ENCODE measurements at regions not wholly inside any gene's neighbourhood (a gene's known extent, or its start where the extent isn't known, plus 50 kb on each side); places are given as distances from the start of the nearest gene placed in this dataset.
A peak's percentile ranks its signal among the peaks of the same experiment; 100 is the strongest.

- TF ChIP-seq ZSCAN18 (CRISPR knock-in tag; IDR thresholded peaks at IDR 0.05): no peak
Observed at GRCh38 chr3:146781606-146782005, 176.5 kb upstream of the PLSCR5 start (continued).

- ATAC-seq (peak; percentile 79), DNase-seq (ENCODE audit: low spot score) (no peak)
- ChIA-PET POLR2A (no interaction called here), CTCF (no interaction called here)
- peaks cover 83% of the 10 kb centered on the region for H3K27me3 Mint-ChIP-seq (ENCODE audit: low read depth)
- H3K36me3 Mint-ChIP-seq: no peaks in the 10 kb centered on the region
- TF ChIP-seq ATF3 (CRISPR knock-in tag; conservative IDR thresholded peaks at IDR 0.05) (no peak), IRF1 (CRISPR knock-in tag; IDR thresholded peaks at IDR 0.05) (no peak), SP1 (CRISPR knock-in tag; conservative IDR thresholded peaks at IDR 0.05) (0 out of 2 replicates have a peak, but pooled peaks have one; percentile 34), TCF7 (CRISPR knock-in tag; IDR thresholded peaks at IDR 0.05; ENCODE audit: low read depth) (no peak), ZNF281 (CRISPR knock-in tag; IDR thresholded peaks at IDR 0.05) (no peak), ETV6 (CRISPR knock-in tag; IDR thresholded peaks at IDR 0.05) (no peak), ATF2 (CRISPR knock-in tag; IDR thresholded peaks at IDR 0.05; ENCODE audit: borderline replicate concordance, low read depth) (no peak), IRF2 (CRISPR knock-in tag; IDR thresholded peaks at IDR 0.05; ENCODE audit: borderline replicate concordance, low read depth) (no peak), NFE2L1 (CRISPR knock-in tag; IDR thresholded peaks at IDR 0.05) (peak; percentile 95), ERG (CRISPR knock-in tag; IDR thresholded peaks at IDR 0.05) (no peak), NR2C2 (CRISPR knock-in tag; IDR thresholded peaks at IDR 0.05) (no peak), CDX4 (CRISPR knock-in tag; IDR thresholded peaks at IDR 0.05; ENCODE audit: borderline replicate concordance) (no peak), ZMAT4 (CRISPR knock-in tag; IDR thresholded peaks at IDR 0.05) (peak; percentile 54; the same call in 1 of the 2 replicates), CBFB (CRISPR knock-in tag; IDR thresholded peaks at IDR 0.05; ENCODE audit: low read depth) (no peak)
- H3K27ac Mint-ChIP-seq: no peak overlapping the region
- H3K4me3 Mint-ChIP-seq: peak overlapping the region; percentile 22; the same call in 1 of the 2 replicates
- peaks cover 37% of the 10 kb centered on the region for H3K4me1 Mint-ChIP-seq
- H3K9me3 Mint-ChIP-seq: no peaks in the 10 kb centered on the region
Observed at GRCh38 chr3:146781059-146781458, 175.9 kb upstream of the PLSCR5 start.

Measured in WTC11 (cell line).